CD14-positive monocyte (primary cell): ENCODE measurements at regions not wholly inside any gene's neighbourhood (a gene's known extent, or its start where the extent isn't known, plus 50 kb on each side); places are given as distances from the start of the nearest gene placed in this dataset.
"Not testable (repeated sequence)": the region's sequence is repeated elsewhere in the genome, so short reads cannot be mapped to it uniquely, and the experiment has no call there.

Experiments used
- DNase-seq, 3 donors: peaks; one replicate each; pipeline ENCODE4 v3.0.0-alpha.2; 2011 to 2022
- H2AFZ ChIP-seq: 2 replicates; pipeline ENCODE4 v1.6.0; 2012; ENCODE audit warnings: mild to moderate bottlenecking, low read depth, low read length, inconsistent platforms; ENCODE audit not compliant: insufficient read depth, poor library complexity, severe bottlenecking
- H3K27ac ChIP-seq, 2 donors: 1 replicate in 1 of 2; 2 replicates in 1 of 2; pipeline ENCODE4 v1.5.1; 2012 to 2013; ENCODE audit warnings: low read length in 2 of 2, control low read depth in 1 of 2, inconsistent platforms in 1 of 2, low read depth in 1 of 2, mild to moderate bottlenecking in 1 of 2
- H3K27me3 ChIP-seq, 2 donors: one replicate each; pipeline versions ENCODE4 v1.6.0 to v1.6.1; 2011 to 2013; ENCODE audit warnings: low read length in 2 of 2; ENCODE audit not compliant: control insufficient read depth in 2 of 2, insufficient read depth in 2 of 2
- H3K36me3 ChIP-seq, 2 donors: replicated peaks in 1 of 2; 1 replicate in 1 of 2; 2 replicates in 1 of 2; pipeline versions ENCODE4 v1.5.1 to v1.6.1; 2012 to 2013; ENCODE audit warnings: low read length in 2 of 2, control low read depth in 1 of 2, inconsistent platforms in 1 of 2, mild to moderate bottlenecking in 1 of 2; ENCODE audit not compliant: insufficient read depth in 2 of 2, control insufficient read depth in 1 of 2
- H3K4me1 ChIP-seq, 2 donors: 1 replicate in 1 of 2; 2 replicates in 1 of 2; pipeline versions ENCODE4 v1.5.1 to v1.6.1; 2012 to 2013; ENCODE audit warnings: low read length in 2 of 2, control low read depth in 1 of 2, inconsistent platforms in 1 of 2, mild to moderate bottlenecking in 1 of 2, moderate library complexity in 1 of 2; ENCODE audit not compliant: insufficient read depth in 2 of 2, control insufficient read depth in 1 of 2
- H3K4me2 ChIP-seq: replicated peaks from 2 replicates; pipeline ENCODE3; 2012; ENCODE audit warnings: low read length, moderate library complexity, mild to moderate bottlenecking; ENCODE audit not compliant: poor library complexity, severe bottlenecking; ENCODE audit errors: extremely low read depth
- H3K4me3 ChIP-seq, 3 experiments: fragments of 200-600 bp in 1 of 3; sonication (generic) in 1 of 3; replicated peaks in 1 of 3; 1 replicate in 2 of 3; 2 replicates in 1 of 3; pipeline ENCODE4 v1.5.1; 2011 to 2013; ENCODE audit warnings: low read length in 3 of 3, mild to moderate bottlenecking in 3 of 3, control low read depth in 2 of 3, low read depth in 2 of 3, inconsistent platforms in 1 of 3, moderate library complexity in 1 of 3
- H3K79me2 ChIP-seq: 2 replicates; pipeline ENCODE4 v1.6.0; 2012; ENCODE audit warnings: mild to moderate bottlenecking, control low read depth, inconsistent platforms, low read length, moderate library complexity; ENCODE audit not compliant: insufficient read depth
- H3K9ac ChIP-seq: 2 replicates; pipeline ENCODE4 v1.6.0; 2017; ENCODE audit warnings: low read length, mild to moderate bottlenecking; ENCODE audit not compliant: insufficient read depth, poor library complexity, severe bottlenecking
- H3K9me3 ChIP-seq, 2 donors: replicated peaks in 1 of 2; 1 replicate in 1 of 2; 2 replicates in 1 of 2; pipeline versions ENCODE4 v1.5.1 to v1.6.1; 2012 to 2013; ENCODE audit warnings: low read length in 2 of 2, control low read depth in 1 of 2; ENCODE audit not compliant: control insufficient read depth in 1 of 2, insufficient read depth in 1 of 2
- H4K20me1 ChIP-seq: 2 replicates; pipeline ENCODE4 v1.6.0; 2012; ENCODE audit warnings: mild to moderate bottlenecking, low read length, control low read depth, moderate library complexity; ENCODE audit not compliant: insufficient read depth
- H3K27ac Mint-ChIP-seq, 7 donors: one replicate each; pipeline ENCODE4 v1.8.0; 2020; ENCODE audit warnings: mild to moderate bottlenecking in 7 of 7, mixed read lengths in 7 of 7, moderate library complexity in 6 of 7, inconsistent platforms in 2 of 7
- H3K27me3 Mint-ChIP-seq, 3 donors: one replicate each; pipeline ENCODE4 v1.8.0; 2021 to 2022; ENCODE audit warnings: low read depth in 3 of 3, mild to moderate bottlenecking in 3 of 3, mixed read lengths in 3 of 3, moderate library complexity in 3 of 3, inconsistent platforms in 1 of 3
- H3K36me3 Mint-ChIP-seq, 2 donors: one replicate each; pipeline ENCODE4 v1.8.0; 2020; ENCODE audit warnings: mixed read lengths in 2 of 2, inconsistent platforms in 1 of 2, mild to moderate bottlenecking in 1 of 2
- H3K4me1 Mint-ChIP-seq: one replicate; pipeline ENCODE4 v1.8.0; 2020; ENCODE audit warnings: mild to moderate bottlenecking, mixed read lengths
- H3K4me3 Mint-ChIP-seq, 2 donors: one replicate each; pipeline ENCODE4 v1.8.0; 2020; ENCODE audit warnings: mild to moderate bottlenecking in 2 of 2, mixed read lengths in 2 of 2, moderate library complexity in 1 of 2
- H3K9me3 Mint-ChIP-seq, 7 donors: one replicate each; pipeline ENCODE4 v1.8.0; 2020 to 2022; ENCODE audit warnings: mixed read lengths in 7 of 7, mild to moderate bottlenecking in 6 of 7, moderate library complexity in 6 of 7, inconsistent platforms in 2 of 7
- CTCF ChIP-seq: fragments of 200-600 bp; IDR thresholded peaks from one replicate; pipeline ENCODE4 v1.8.0; 2022; ENCODE audit warnings: antibody characterized with exemption, mild to moderate bottlenecking
- WGBS: methylation state at CpG from one replicate; pipeline ENCODE4 v1.1.5; 2013; ENCODE audit warnings: missing lambda C conversion rate; ENCODE audit not compliant: insufficient coverage; 5-methylcytosine and 5-hydroxymethylcytosine counted together
- intact Hi-C, 2 donors: fragments of 100-400 bp; cut with micrococcal nuclease; formaldehyde crosslinking; loops; one replicate each; pipeline versions ENCODE4 v1.15.0 to v1.15.1; 2023

- no peak overlapping the region for H2AFZ ChIP-seq
- no peaks in the 10 kb centered on the region for H3K9me3 ChIP-seq
- DNase-seq: no peak
- intact Hi-C loops: no loop called here
- no peak overlapping the region for H3K4me2 ChIP-seq
- no peak for TF ChIP-seq CTCF
- no peak overlapping the region for H3K27ac ChIP-seq
- no peaks in the 10 kb centered on the region for H3K9me3 Mint-ChIP-seq
- H3K4me1 ChIP-seq: no peaks in the 10 kb centered on the region
- H3K27me3 Mint-ChIP-seq: peaks cover 0 to 3% (median 0%) of the 10 kb centered on the region in 3 donors
- H3K27ac Mint-ChIP-seq: no peak overlapping the region
- no peak overlapping the region for H3K4me3 ChIP-seq
- H3K9ac ChIP-seq: no peak overlapping the region
- no peaks in the 10 kb centered on the region for H3K36me3 ChIP-seq
- H3K36me3 Mint-ChIP-seq: no peaks in the 10 kb centered on the region
- H4K20me1 ChIP-seq: no peaks in the 10 kb centered on the region
- H3K79me2 ChIP-seq: no peaks in the 10 kb centered on the region
- H3K4me1 Mint-ChIP-seq: no peaks in the 10 kb centered on the region
- H3K27me3 ChIP-seq: no peaks in the 10 kb centered on the region
- 79% methylated on average over 3 of the region's 6 CpGs for WGBS
- H3K4me3 Mint-ChIP-seq: no peak overlapping the region
These were observed 75.9 kb upstream of the CAB39 start for GRCh38 chr2:230636684-230637271.

- H4K20me1 ChIP-seq, H3K36me3 ChIP-seq, H3K4me1 ChIP-seq, DNase-seq, H3K27me3 Mint-ChIP-seq, H3K4me3 Mint-ChIP-seq, H3K79me2 ChIP-seq, intact Hi-C loops, H2AFZ ChIP-seq, H3K27ac Mint-ChIP-seq, H3K4me3 ChIP-seq, H3K9me3 Mint-ChIP-seq, H3K4me1 Mint-ChIP-seq, H3K4me2 ChIP-seq, H3K9me3 ChIP-seq, H3K27ac ChIP-seq, H3K27me3 ChIP-seq, H3K36me3 Mint-ChIP-seq, H3K9ac ChIP-seq: not testable (repeated sequence)
- WGBS: 83% methylated on average over 7 of the region's 8 CpGs
These were observed 75.2 kb upstream of the CAB39 start for GRCh38 chr2:230637486-230637885.
